ENCODE measurements at regions not wholly inside any gene's neighbourhood (a gene's known extent, or its start where the extent isn't known, plus 50 kb on each side); places are given as distances from the start of the nearest gene placed in this dataset.

DNA sequence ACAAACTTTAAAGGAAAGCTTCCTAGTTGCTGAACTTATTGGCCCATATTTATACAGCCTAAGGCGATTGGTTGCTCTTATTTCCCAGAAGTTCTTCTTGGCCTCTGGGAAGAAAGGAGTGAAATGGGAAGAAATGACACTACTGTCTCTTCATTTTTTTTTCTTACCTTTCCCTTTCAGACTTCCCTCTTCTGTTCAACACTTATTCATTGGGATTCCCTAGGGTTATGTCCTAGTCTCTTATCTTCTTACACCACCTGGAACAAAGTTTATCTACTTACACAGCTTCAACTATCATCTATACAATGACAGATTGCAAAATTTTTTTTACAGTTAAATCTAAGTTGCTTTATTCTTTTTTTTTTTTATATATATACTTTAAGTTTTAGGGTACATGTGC is 68.0 kb downstream of the SNX12 start:
- intact Hi-C loops (cut with micrococcal nuclease) = no loop called here

- intact Hi-C loops (cut with micrococcal nuclease) = loop anchor here (5.0 kb wide), 1 partner anchor 179 kb away; no protein-coding TSS in a partner anchor
Observed at GRCh38 chrX:70998411-70999027, 67.6 kb upstream of the SLC7A3 start.

- intact Hi-C loops (cut with micrococcal nuclease) = loop anchor here (5.0 kb wide), 1 partner anchor 182 kb away; no protein-coding TSS in a partner anchor
Observed at GRCh38 chrX:70995338-70995737, 64.4 kb upstream of the SLC7A3 start.

DNA sequence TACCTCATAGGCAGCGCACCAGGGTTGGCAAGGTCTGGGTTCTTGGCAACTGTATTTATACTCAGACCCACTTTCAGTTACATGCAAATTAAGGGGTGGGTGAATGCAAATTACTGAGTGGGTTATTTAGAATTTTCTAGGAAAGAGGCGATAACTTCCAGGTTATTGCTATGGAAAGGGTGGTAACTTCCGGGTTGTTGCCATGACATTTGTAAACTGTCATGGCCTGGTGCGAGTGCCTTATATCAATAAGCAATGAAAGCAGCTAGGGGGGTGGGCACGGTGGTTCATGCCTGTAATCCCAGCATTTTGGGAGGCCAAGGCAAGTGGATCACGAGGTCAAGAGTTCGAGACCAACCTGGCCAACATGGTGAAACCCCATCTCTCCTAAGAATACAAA is 57.5 kb upstream of the SLC7A3 start:
- intact Hi-C loops (cut with micrococcal nuclease) = no loop called here
